ENCODE measurements at regions not wholly inside any gene's neighbourhood (a gene's known extent, or its start where the extent isn't known, plus 50 kb on each side); places are given as distances from the start of the nearest gene placed in this dataset.
"Not testable (repeated sequence)": the region's sequence is repeated elsewhere in the genome, so short reads cannot be mapped to it uniquely, and the experiment has no call there.

DNA sequence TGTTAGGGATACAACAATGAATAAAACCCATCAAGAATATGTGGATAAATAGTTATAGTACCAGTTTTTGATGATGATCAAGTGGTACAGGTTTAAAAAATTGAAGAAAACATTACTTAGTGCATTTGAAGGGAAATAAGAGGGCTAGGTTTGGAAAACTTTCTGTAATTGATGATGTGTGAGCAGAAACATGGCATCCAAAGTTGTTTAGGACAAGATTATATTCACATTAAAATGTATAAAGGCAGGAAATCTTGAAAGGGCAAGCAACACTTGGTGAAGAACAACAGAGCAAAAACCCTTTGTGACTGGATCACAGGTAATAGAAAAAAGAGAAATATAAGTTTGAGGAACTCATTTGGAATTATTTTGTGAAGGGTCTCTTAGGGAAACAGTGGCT lies 572.3 kb upstream of the RAG2 start:
- Histone ChIP-seq H3K27ac (ENCODE audit: low read length) (no peak overlapping the region), H2AFZ (ENCODE audit: low read depth, low read length) (no peak overlapping the region), H3K36me3 (ENCODE audit: insufficient read depth, low read length) (no peaks in the 10 kb centered on the region), H3K9me2 (ENCODE audit: insufficient read depth, low read length) (no peaks in the 10 kb centered on the region), H3K79me2 (replicated peaks; ENCODE audit: insufficient read depth, low read length) (no peaks in the 10 kb centered on the region), H3K27me3 (ENCODE audit: insufficient read depth, low read depth, low read length) (no peaks in the 10 kb centered on the region), H3K9ac (ENCODE audit: low read length) (no peak overlapping the region), H3K4me3 (ENCODE audit: low read length) (no peak overlapping the region), H3F3A (ENCODE audit: insufficient read depth, low read length, poor library complexity, severe bottlenecking) (no peaks in the 10 kb centered on the region), H4K20me1 (ENCODE audit: insufficient read depth) (no peaks in the 10 kb centered on the region), H3K9me3 (ENCODE audit: low read length) (no peaks in the 10 kb centered on the region), H3K4me2 (ENCODE audit: low read length) (no peak overlapping the region)
- no peak for TF ChIP-seq MXI1 (conservative IDR thresholded peaks at IDR 0.05; ENCODE audit: poor library complexity, severe bottlenecking)
- no peak for TF ChIP-seq POLR2AphosphoS5 (IDR thresholded peaks at IDR 0.05)
- TF ChIP-seq CTCF (IDR thresholded peaks at IDR 0.05; ENCODE audit: poor library complexity, severe bottlenecking) = no peak
- no peak for TF ChIP-seq EP300 (conservative IDR thresholded peaks at IDR 0.05; ENCODE audit: poor library complexity, severe bottlenecking)
- TF ChIP-seq SMC3 (conservative IDR thresholded peaks at IDR 0.05; ENCODE audit: poor library complexity) = no peak
- TF ChIP-seq, protein P1, sequence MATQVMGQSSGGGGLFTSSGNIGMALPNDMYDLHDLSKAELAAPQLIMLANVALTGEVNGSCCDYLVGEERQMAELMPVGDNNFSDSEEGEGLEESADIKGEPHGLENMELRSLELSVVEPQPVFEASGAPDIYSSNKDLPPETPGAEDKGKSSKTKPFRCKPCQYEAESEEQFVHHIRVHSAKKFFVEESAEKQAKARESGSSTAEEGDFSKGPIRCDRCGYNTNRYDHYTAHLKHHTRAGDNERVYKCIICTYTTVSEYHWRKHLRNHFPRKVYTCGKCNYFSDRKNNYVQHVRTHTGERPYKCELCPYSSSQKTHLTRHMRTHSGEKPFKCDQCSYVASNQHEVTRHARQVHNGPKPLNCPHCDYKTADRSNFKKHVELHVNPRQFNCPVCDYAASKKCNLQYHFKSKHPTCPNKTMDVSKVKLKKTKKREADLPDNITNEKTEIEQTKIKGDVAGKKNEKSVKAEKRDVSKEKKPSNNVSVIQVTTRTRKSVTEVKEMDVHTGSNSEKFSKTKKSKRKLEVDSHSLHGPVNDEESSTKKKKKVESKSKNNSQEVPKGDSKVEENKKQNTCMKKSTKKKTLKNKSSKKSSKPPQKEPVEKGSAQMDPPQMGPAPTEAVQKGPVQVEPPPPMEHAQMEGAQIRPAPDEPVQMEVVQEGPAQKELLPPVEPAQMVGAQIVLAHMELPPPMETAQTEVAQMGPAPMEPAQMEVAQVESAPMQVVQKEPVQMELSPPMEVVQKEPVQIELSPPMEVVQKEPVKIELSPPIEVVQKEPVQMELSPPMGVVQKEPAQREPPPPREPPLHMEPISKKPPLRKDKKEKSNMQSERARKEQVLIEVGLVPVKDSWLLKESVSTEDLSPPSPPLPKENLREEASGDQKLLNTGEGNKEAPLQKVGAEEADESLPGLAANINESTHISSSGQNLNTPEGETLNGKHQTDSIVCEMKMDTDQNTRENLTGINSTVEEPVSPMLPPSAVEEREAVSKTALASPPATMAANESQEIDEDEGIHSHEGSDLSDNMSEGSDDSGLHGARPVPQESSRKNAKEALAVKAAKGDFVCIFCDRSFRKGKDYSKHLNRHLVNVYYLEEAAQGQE (IDR thresholded peaks at IDR 0.05; ENCODE audit: borderline replicate concordance) = no peak
- no peak for TF ChIP-seq TAF1 (IDR thresholded peaks at IDR 0.05; ENCODE audit: low read depth)
- TF ChIP-seq RAD21 (conservative IDR thresholded peaks at IDR 0.05) = no peak
- TF ChIP-seq EZH2 (IDR thresholded peaks at IDR 0.05; ENCODE audit: borderline replicate concordance, insufficient read depth, low read length, poor library complexity, severe bottlenecking) = no peak

GRCh38 chr11:37145434-37145833 lies 547.4 kb upstream of the RAG2 start:
- not testable (repeated sequence) for H3K9me3 ChIP-seq (ENCODE audit: low read length); H3K79me2 ChIP-seq (replicated peaks; ENCODE audit: insufficient read depth, low read length); H3K9me2 ChIP-seq (ENCODE audit: insufficient read depth, low read length); H3K36me3 ChIP-seq (ENCODE audit: insufficient read depth, low read length); H3K27me3 ChIP-seq (ENCODE audit: insufficient read depth, low read depth, low read length); H4K20me1 ChIP-seq (ENCODE audit: insufficient read depth); H3K9ac ChIP-seq (ENCODE audit: low read length); H3F3A ChIP-seq (ENCODE audit: insufficient read depth, low read length, poor library complexity, severe bottlenecking); H3K27ac ChIP-seq (ENCODE audit: low read length); H2AFZ ChIP-seq (ENCODE audit: low read depth, low read length); H3K4me3 ChIP-seq (ENCODE audit: low read length); H3K4me2 ChIP-seq (ENCODE audit: low read length)

GRCh38 chr11:37142591-37142990 lies 544.6 kb upstream of the RAG2 start:
- Histone ChIP-seq H3K9me2 (ENCODE audit: insufficient read depth, low read length) (no peaks in the 10 kb centered on the region), H2AFZ (ENCODE audit: low read depth, low read length) (no peak overlapping the region), H3K27ac (ENCODE audit: low read length) (no peak overlapping the region), H4K20me1 (ENCODE audit: insufficient read depth) (no peaks in the 10 kb centered on the region), H3K36me3 (ENCODE audit: insufficient read depth, low read length) (no peaks in the 10 kb centered on the region), H3K9me3 (ENCODE audit: low read length) (no peaks in the 10 kb centered on the region), H3K9ac (ENCODE audit: low read length) (no peak overlapping the region), H3K4me3 (ENCODE audit: low read length) (no peak overlapping the region), H3K79me2 (replicated peaks; ENCODE audit: insufficient read depth, low read length) (no peaks in the 10 kb centered on the region), H3K4me2 (ENCODE audit: low read length) (no peak overlapping the region), H3K27me3 (ENCODE audit: insufficient read depth, low read depth, low read length) (no peaks in the 10 kb centered on the region), H3F3A (ENCODE audit: insufficient read depth, low read length, poor library complexity, severe bottlenecking) (no peaks in the 10 kb centered on the region)
- TF ChIP-seq EP300 (conservative IDR thresholded peaks at IDR 0.05; ENCODE audit: poor library complexity, severe bottlenecking) (no peak), POLR2AphosphoS5 (IDR thresholded peaks at IDR 0.05) (no peak), SMC3 (conservative IDR thresholded peaks at IDR 0.05; ENCODE audit: poor library complexity) (no peak), TAF1 (IDR thresholded peaks at IDR 0.05; ENCODE audit: low read depth) (no peak), EZH2 (IDR thresholded peaks at IDR 0.05; ENCODE audit: borderline replicate concordance, insufficient read depth, low read length, poor library complexity, severe bottlenecking) (no peak), CTCF (IDR thresholded peaks at IDR 0.05; ENCODE audit: poor library complexity, severe bottlenecking) (no peak), MXI1 (conservative IDR thresholded peaks at IDR 0.05; ENCODE audit: poor library complexity, severe bottlenecking) (no peak), RAD21 (conservative IDR thresholded peaks at IDR 0.05) (no peak)
- TF ChIP-seq, protein P1 (IDR thresholded peaks at IDR 0.05; ENCODE audit: borderline replicate concordance) = no peak
